Upper lobe of right lung (tissue), 1 donor: ENCODE measurements at regions not wholly inside any gene's neighbourhood (a gene's known extent, or its start where the extent isn't known, plus 50 kb on each side); places are given as distances from the start of the nearest gene placed in this dataset.

Experiments used
- ATAC-seq: fragments of 200-7000 bp; cut with Tn5 transposase; one replicate; pipeline ENCODE4 v1.9.1; 2020; ENCODE audit warnings: mild to moderate bottlenecking, moderate library complexity
- DNase-seq: peaks from one replicate; pipeline ENCODE4 v3.0.0-alpha.2; 2020
- H3K27ac ChIP-seq: fragments of 200-600 bp; one replicate; pipeline ENCODE4 v1.8.0; 2022
- H3K27me3 ChIP-seq: fragments of 200-600 bp; one replicate; pipeline ENCODE4 v1.8.0; 2022; ENCODE audit warnings: mild to moderate bottlenecking
- H3K36me3 ChIP-seq: fragments of 200-600 bp; one replicate; pipeline ENCODE4 v1.8.0; 2022
- H3K4me1 ChIP-seq: fragments of 200-600 bp; one replicate; pipeline ENCODE4 v1.8.0; 2022
- H3K4me3 ChIP-seq: fragments of 200-600 bp; one replicate; pipeline ENCODE4 v1.8.0; 2022; ENCODE audit warnings: mild to moderate bottlenecking
- H3K9me3 ChIP-seq: fragments of 200-600 bp; one replicate; pipeline ENCODE4 v1.8.0; 2022
- intact Hi-C: fragments of 100-400 bp; cut with DNase I; formaldehyde crosslinking; loops from one replicate; pipeline ENCODE4 v1.11.0; 2022
- TF ChIP-seq, protein P1 (sequence below): fragments of 200-600 bp; IDR thresholded peaks from one replicate; pipeline ENCODE4 v1.8.0; 2022; ENCODE audit warnings: antibody characterized with exemption
- donor health status: DM: no; HTN: yes; CAD: no; lungs with severe emphysema.

DNA sequence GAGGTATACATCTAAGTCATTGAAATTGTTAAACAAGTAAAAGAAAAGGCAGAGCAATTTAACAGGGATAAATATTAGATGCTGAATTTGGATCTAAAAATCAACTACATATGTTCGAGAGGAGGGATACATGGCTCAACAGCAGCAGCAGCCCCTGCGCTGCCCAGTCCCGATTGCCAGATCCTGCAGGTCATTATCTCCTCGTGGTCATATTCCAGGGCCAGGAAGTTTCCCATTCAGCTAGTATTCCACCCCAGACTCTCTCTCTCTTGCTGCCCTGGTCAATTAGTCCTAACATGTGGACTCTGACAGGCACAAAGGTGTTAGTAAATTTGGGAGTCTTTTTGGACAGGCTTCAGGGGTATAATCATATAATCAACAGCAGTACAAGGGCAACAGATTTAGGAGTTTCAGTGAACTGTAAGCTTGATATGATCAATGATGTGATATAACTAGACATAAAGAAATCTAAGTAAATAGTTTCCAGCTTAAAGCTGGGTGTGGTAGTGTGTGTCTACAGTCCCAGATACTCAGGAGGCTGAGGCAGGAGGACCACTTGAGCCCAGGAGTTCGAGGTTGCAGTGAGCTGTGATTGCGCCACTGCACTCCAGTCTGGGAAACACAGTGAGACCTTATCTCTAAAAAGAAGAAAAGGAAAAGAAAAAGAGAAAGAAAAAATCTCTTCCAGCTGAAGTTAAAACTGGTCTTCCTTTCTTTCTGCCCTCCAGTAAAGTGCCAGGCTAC, 96.5 kb upstream of the MED13 start:
- H3K4me1 ChIP-seq: no peaks in the 10 kb centered on the region
- intact Hi-C loops: no loop called here
- DNase-seq: no peak
- no peak overlapping the region for H3K4me3 ChIP-seq
- ATAC-seq: no peak
- no peak overlapping the region for H3K27ac ChIP-seq
- no peaks in the 10 kb centered on the region for H3K36me3 ChIP-seq
- H3K9me3 ChIP-seq: no peaks in the 10 kb centered on the region
- TF ChIP-seq, protein P1, sequence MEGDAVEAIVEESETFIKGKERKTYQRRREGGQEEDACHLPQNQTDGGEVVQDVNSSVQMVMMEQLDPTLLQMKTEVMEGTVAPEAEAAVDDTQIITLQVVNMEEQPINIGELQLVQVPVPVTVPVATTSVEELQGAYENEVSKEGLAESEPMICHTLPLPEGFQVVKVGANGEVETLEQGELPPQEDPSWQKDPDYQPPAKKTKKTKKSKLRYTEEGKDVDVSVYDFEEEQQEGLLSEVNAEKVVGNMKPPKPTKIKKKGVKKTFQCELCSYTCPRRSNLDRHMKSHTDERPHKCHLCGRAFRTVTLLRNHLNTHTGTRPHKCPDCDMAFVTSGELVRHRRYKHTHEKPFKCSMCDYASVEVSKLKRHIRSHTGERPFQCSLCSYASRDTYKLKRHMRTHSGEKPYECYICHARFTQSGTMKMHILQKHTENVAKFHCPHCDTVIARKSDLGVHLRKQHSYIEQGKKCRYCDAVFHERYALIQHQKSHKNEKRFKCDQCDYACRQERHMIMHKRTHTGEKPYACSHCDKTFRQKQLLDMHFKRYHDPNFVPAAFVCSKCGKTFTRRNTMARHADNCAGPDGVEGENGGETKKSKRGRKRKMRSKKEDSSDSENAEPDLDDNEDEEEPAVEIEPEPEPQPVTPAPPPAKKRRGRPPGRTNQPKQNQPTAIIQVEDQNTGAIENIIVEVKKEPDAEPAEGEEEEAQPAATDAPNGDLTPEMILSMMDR: no peak
- H3K27me3 ChIP-seq: no peaks in the 10 kb centered on the region

DNA sequence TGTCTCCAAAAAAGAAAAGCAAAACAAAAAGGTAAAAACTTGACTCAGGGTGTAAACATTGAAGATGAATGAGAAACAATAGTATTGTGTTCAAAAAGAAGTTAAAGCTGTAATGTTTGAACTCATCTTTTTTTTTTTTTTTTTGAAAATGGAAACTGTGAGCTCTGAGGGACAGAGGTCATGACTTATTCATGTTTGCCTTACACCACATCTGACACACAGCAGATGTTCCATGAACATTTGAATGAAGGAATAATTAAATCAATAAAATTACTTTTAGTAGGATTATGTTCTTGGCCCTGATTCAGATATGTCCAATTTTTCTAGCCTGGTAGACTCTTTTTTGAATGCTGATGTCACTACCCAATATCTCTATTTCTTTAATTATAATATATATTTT, 95.7 kb upstream of the MED13 start:
- Histone ChIP-seq H3K27ac (no peak overlapping the region), H3K9me3 (no peaks in the 10 kb centered on the region), H3K4me1 (no peaks in the 10 kb centered on the region), H3K27me3 (no peaks in the 10 kb centered on the region), H3K4me3 (no peak overlapping the region), H3K36me3 (no peaks in the 10 kb centered on the region)
- ATAC-seq (no peak), DNase-seq (no peak)
- intact Hi-C loops: no loop called here
- TF ChIP-seq, protein P1: no peak

DNA sequence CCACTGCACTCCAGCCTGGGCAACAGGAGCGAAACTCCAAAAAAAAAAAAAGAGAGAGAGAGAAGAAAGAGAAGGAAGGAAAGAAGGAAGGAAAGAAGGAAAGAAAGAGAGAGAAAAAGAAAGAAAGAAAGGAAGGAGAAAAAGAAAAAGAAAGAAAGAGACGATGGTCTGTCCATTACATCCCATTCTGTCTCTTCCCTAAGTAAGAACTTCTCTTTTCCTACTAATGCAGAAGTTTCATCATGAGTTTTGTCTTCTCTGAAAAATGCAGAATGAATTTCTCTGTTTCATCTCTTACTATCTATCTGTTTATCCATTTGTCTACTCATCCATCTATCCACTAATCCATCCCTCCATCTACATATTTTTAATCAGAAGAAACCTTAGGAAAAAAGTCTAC, 94.9 kb upstream of the MED13 start:
- no peak overlapping the region for H3K27ac ChIP-seq
- no peak overlapping the region for H3K4me3 ChIP-seq
- H3K36me3 ChIP-seq: no peaks in the 10 kb centered on the region
- intact Hi-C loops: no loop called here
- no peaks in the 10 kb centered on the region for H3K4me1 ChIP-seq
- DNase-seq (no peak), ATAC-seq (no peak)
- H3K9me3 ChIP-seq: no peaks in the 10 kb centered on the region
- TF ChIP-seq, protein P1: no peak
- H3K27me3 ChIP-seq: no peaks in the 10 kb centered on the region

DNA sequence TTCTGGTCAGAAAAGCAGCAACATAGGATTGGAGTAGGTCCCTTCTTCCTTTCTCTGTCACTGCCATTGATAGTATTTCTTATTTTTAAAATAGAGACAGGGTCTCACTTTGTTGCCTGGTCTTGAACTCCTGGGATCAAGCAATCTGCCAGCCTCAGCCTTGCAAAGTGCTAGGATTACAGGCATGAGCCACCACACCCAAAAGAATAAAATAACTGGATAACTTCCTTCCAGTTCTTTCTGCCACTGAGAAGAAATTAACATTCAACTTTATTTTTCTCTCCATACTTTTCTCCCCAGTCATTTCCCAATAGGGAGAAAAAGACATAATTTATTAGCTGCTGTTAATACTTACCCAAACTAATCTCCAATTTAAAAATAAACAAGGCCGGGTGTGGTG, 91.9 kb upstream of the MED13 start:
- ATAC-seq: no peak
- no peaks in the 10 kb centered on the region for H3K27me3 ChIP-seq
- DNase-seq: no peak
- no peaks in the 10 kb centered on the region for H3K9me3 ChIP-seq
- H3K27ac ChIP-seq: no peak overlapping the region
- intact Hi-C loops: no loop called here
- no peaks in the 10 kb centered on the region for H3K4me1 ChIP-seq
- H3K36me3 ChIP-seq: no peaks in the 10 kb centered on the region
- H3K4me3 ChIP-seq: no peak overlapping the region
- TF ChIP-seq, protein P1: no peak

DNA sequence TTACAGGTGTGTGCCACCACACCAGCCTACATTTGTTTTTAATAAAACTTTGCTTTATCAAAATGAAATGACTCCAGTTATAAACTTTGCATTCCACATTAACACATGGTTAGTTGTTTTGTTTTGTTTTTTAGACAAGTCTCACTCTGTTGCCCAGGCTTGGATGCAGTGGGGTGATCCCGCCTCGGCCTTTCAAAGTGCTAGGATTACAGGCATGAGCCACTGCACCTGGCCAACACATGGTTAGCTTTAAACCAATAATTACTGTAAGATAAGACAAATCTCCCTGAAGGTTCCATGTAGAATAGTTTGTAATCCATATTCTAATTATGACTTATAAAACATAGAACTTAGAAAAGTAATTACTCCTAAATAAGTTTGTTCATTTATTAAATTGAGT, 89.8 kb upstream of the MED13 start:
- Histone ChIP-seq H3K4me3 (no peak overlapping the region), H3K27me3 (no peaks in the 10 kb centered on the region), H3K36me3 (no peaks in the 10 kb centered on the region), H3K4me1 (no peaks in the 10 kb centered on the region), H3K27ac (no peak overlapping the region), H3K9me3 (no peaks in the 10 kb centered on the region)
- DNase-seq: no peak
- TF ChIP-seq, protein P1: no peak
- ATAC-seq: no peak
- intact Hi-C loops: no loop called here

DNA sequence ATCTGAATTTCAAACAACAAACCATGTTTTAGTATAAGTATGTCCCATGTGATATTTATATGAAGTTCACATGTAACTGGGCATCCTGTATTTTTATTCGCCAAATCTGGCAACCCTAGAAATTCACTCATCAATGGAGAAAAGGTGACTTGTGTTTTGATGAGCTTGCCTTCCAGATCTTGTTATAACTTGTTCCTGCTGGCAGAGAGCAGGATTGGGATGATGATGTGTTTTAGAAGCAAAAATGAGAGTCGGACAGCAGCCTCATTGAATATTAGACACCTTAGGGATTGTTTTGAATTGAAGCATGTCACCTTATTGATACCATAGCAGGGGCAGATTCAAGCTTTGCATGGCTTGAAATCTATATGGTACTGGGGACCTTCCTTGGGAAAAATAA, 85.4 kb upstream of the MED13 start:
- no peak overlapping the region for H3K27ac ChIP-seq
- ATAC-seq (no peak), DNase-seq (no peak)
- H3K4me1 ChIP-seq: no peaks in the 10 kb centered on the region
- H3K36me3 ChIP-seq: no peaks in the 10 kb centered on the region
- no peaks in the 10 kb centered on the region for H3K9me3 ChIP-seq
- no peaks in the 10 kb centered on the region for H3K27me3 ChIP-seq
- intact Hi-C loops: no loop called here
- TF ChIP-seq, protein P1: no peak
- H3K4me3 ChIP-seq: no peak overlapping the region
